NCI-H446 (cell line): ENCODE measurements at regions not wholly inside any gene's neighbourhood (a gene's known extent, or its start where the extent isn't known, plus 50 kb on each side); places are given as distances from the start of the nearest gene placed in this dataset.
A peak's percentile ranks its signal among the peaks of the same experiment; 100 is the strongest.
"Not testable (repeated sequence)": the region's sequence is repeated elsewhere in the genome, so short reads cannot be mapped to it uniquely, and the experiment has no call there.

Experiments used
- DNase-seq, 2 experiments: peaks; one replicate each; lab custom pipeline; 2025; lab: John Stamatoyannopoulos, UW

- no peak for DNase-seq
These were observed 182.8 kb upstream of the SMIM30 start for GRCh38 chr7:113301141-113301540.

- no peak for DNase-seq
These were observed 181.4 kb upstream of the SMIM30 start for GRCh38 chr7:113299748-113300147.

GRCh38 chr7:113298501-113298900 is 180.1 kb upstream of the SMIM30 start:
- DNase-seq = no peak

GRCh38 chr7:113294750-113295149 is 176.4 kb upstream of the SMIM30 start:
- DNase-seq = no peak

- DNase-seq = no peak
These were observed 173.8 kb upstream of the SMIM30 start for GRCh38 chr7:113292105-113292504.

- no peak for DNase-seq
These were observed 172.7 kb upstream of the SMIM30 start for GRCh38 chr7:113291058-113291457.

- DNase-seq = peak in 1 of 2 experiments; percentile 23
These were observed 170.9 kb upstream of the SMIM30 start for GRCh38 chr7:113289140-113289740.

GRCh38 chr7:113285411-113285810 is 167.1 kb upstream of the SMIM30 start:
- no peak for DNase-seq

- peak in 1 of 2 experiments; percentile 17 for DNase-seq
These were observed 165.5 kb upstream of the SMIM30 start for GRCh38 chr7:113283861-113284260.

GRCh38 chr7:113282875-113283274 is 164.5 kb upstream of the SMIM30 start:
- DNase-seq = no peak

GRCh38 chr7:113281223-113281622 is 162.9 kb upstream of the SMIM30 start:
- no peak for DNase-seq

GRCh38 chr7:113279256-113279655 is 160.9 kb upstream of the SMIM30 start:
- DNase-seq = no peak

- DNase-seq = no peak
These were observed 152.4 kb upstream of the SMIM30 start for GRCh38 chr7:113270790-113271189.

- not testable (repeated sequence) for DNase-seq
These were observed 151.2 kb upstream of the SMIM30 start for GRCh38 chr7:113269592-113269991.

- no peak for DNase-seq
These were observed 150.4 kb upstream of the SMIM30 start for GRCh38 chr7:113268757-113269156.

- DNase-seq = no peak
These were observed 149.5 kb upstream of the SMIM30 start for GRCh38 chr7:113267885-113268284.

GRCh38 chr7:113267271-113267670 is 148.9 kb upstream of the SMIM30 start:
- no peak for DNase-seq

GRCh38 chr7:113263749-113264148 is 145.4 kb upstream of the SMIM30 start:
- DNase-seq = no peak

- not testable (repeated sequence) for DNase-seq
These were observed 144.9 kb upstream of the SMIM30 start for GRCh38 chr7:113263215-113263742.

GRCh38 chr7:113256883-113257531 is 138.7 kb upstream of the SMIM30 start:
- no peak for DNase-seq

- DNase-seq = no peak
These were observed 128.8 kb upstream of the SMIM30 start for GRCh38 chr7:113247198-113247597.

- DNase-seq = no peak
These were observed 128.4 kb upstream of the SMIM30 start for GRCh38 chr7:113246738-113247137.

- no peak for DNase-seq
These were observed 114.5 kb upstream of the SMIM30 start for GRCh38 chr7:113232885-113233284.

- no peak for DNase-seq
These were observed 112.3 kb upstream of the SMIM30 start for GRCh38 chr7:113230691-113231090.
